DND-41 (cell line): ENCODE measurements at regions not wholly inside any gene's neighbourhood (a gene's known extent, or its start where the extent isn't known, plus 50 kb on each side); places are given as distances from the start of the nearest gene placed in this dataset.

ENCODE experiments used
- ATAC-seq: fragments of 200-7000 bp; cut with Tn5 transposase; 3 replicates; pipeline ENCODE4 v1.9.1; 2021; ENCODE audit warnings: low read depth; ENCODE audit not compliant: insufficient read depth
- DNase-seq: peaks from one replicate; pipeline ENCODE4 v3.0.0-alpha.2; 2020
- H2AFZ ChIP-seq: 2 replicates; pipeline ENCODE4 v1.6.0; 2012; ENCODE audit warnings: low read depth, low read length
- H3K27ac ChIP-seq: 2 replicates; pipeline ENCODE4 v1.5.1; 2012; ENCODE audit warnings: low read length, inconsistent platforms
- H3K27me3 ChIP-seq: fragments of 200-600 bp; sonication (generic); 2 replicates; pipeline ENCODE4 v1.6.0; 2012; ENCODE audit warnings: low read length, mild to moderate bottlenecking, inconsistent platforms; ENCODE audit not compliant: insufficient read depth, poor library complexity
- H3K36me3 ChIP-seq: 2 replicates; pipeline ENCODE4 v1.5.1; 2012; ENCODE audit warnings: low read length, inconsistent platforms; ENCODE audit not compliant: insufficient read depth
- H3K4me1 ChIP-seq: 2 replicates; pipeline ENCODE4 v1.5.1; 2012; ENCODE audit warnings: mild to moderate bottlenecking, low read length; ENCODE audit not compliant: insufficient read depth
- H3K4me2 ChIP-seq: 2 replicates; pipeline ENCODE4 v1.6.0; 2012; ENCODE audit warnings: mild to moderate bottlenecking, moderate library complexity, low read length, inconsistent platforms; ENCODE audit not compliant: insufficient read depth
- H3K4me3 ChIP-seq, 2 experiments: fragments of 200-600 bp in 1 of 2; shearing (Covaris generic) in 1 of 2; 2 replicates each; pipeline ENCODE4 v1.5.1; 2012 to 2016; ENCODE audit warnings: inconsistent platforms in 2 of 2, low read length in 2 of 2, mild to moderate bottlenecking in 2 of 2, low read depth in 1 of 2, moderate library complexity in 1 of 2
- H3K79me2 ChIP-seq: 2 replicates; pipeline ENCODE4 v1.6.0; 2012; ENCODE audit warnings: low read length, inconsistent platforms; ENCODE audit not compliant: insufficient read depth
- H3K9ac ChIP-seq: 2 replicates; pipeline ENCODE4 v1.6.0; 2012; ENCODE audit warnings: low read depth, mild to moderate bottlenecking, inconsistent platforms, low read length, moderate library complexity
- H3K9me3 ChIP-seq: 2 replicates; pipeline ENCODE4 v1.5.1; 2012; ENCODE audit warnings: low read length, moderate library complexity, mild to moderate bottlenecking, inconsistent platforms; ENCODE audit not compliant: insufficient read depth, severe bottlenecking
- H4K20me1 ChIP-seq: 2 replicates; pipeline ENCODE4 v1.6.0; 2012; ENCODE audit warnings: low read length; ENCODE audit not compliant: insufficient read depth
- CTCF ChIP-seq: IDR thresholded peaks from 2 replicates; pipeline ENCODE4 v1.5.1; 2012; ENCODE audit warnings: borderline replicate concordance, low read length, moderate library complexity, mild to moderate bottlenecking; ENCODE audit not compliant: poor library complexity, severe bottlenecking; ENCODE audit errors: extremely low read depth
- EZH2 ChIP-seq: IDR thresholded peaks from 3 replicates; pipeline ENCODE4 v1.6.1; 2012; ENCODE audit warnings: borderline replicate concordance, low read depth, mild to moderate bottlenecking, moderate library complexity, low read length, inconsistent platforms; ENCODE audit not compliant: severe bottlenecking

- Histone ChIP-seq H3K9me3 (peaks cover 3% of the 10 kb centered on the region), H3K27ac (no peak overlapping the region), H3K4me3 (no peak overlapping the region), H3K79me2 (no peaks in the 10 kb centered on the region), H2AFZ (no peak overlapping the region), H3K4me2 (no peak overlapping the region), H3K27me3 (no peaks in the 10 kb centered on the region), H3K4me1 (peaks cover under 1% of the 10 kb centered on the region; the same call in 1 of the 2 replicates), H3K36me3 (no peaks in the 10 kb centered on the region), H4K20me1 (no peaks in the 10 kb centered on the region), H3K9ac (no peak overlapping the region)
- no peak for DNase-seq
- ATAC-seq = no peak
- TF ChIP-seq CTCF = no peak
- TF ChIP-seq EZH2 = no peak
These were observed 140.9 kb upstream of the TGFBR2 start for GRCh38 chr3:30465454-30465853.

GRCh38 chr3:30467596-30468238 is 138.7 kb upstream of the TGFBR2 start:
- Histone ChIP-seq H3K27ac (no peak overlapping the region), H3K4me3 (no peak overlapping the region), H3K79me2 (no peaks in the 10 kb centered on the region), H3K27me3 (no peaks in the 10 kb centered on the region), H2AFZ (no peak overlapping the region), H3K9me3 (peaks cover 3% of the 10 kb centered on the region), H3K36me3 (no peaks in the 10 kb centered on the region), H3K9ac (no peak overlapping the region), H3K4me2 (no peak overlapping the region), H4K20me1 (no peaks in the 10 kb centered on the region), H3K4me1 (peaks cover 13% of the 10 kb centered on the region)
- ATAC-seq = no peak
- no peak for DNase-seq
- TF ChIP-seq EZH2 (no peak), CTCF (no peak)

DNA sequence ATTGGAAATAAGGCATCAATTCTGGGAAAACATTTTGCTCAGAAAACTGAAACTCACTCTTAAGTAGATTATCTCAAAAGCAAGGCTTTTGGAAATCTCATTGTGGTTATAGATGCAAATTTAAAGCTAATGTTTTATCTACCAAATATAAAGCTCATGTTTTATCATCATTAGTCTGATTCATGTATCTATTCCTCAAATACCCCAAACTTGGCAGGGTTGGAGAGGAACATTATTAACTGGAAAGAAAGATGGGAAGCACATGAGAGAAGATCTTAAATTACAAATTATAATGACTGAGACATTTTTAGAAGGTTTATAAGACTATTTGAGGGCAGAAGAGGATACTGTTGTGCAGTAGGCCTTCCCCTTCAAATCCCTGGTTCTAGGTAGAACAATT is 137.3 kb upstream of the TGFBR2 start:
- H3K27me3 ChIP-seq = no peaks in the 10 kb centered on the region
- H3K9ac ChIP-seq = no peak overlapping the region
- no peak for TF ChIP-seq CTCF
- no peaks in the 10 kb centered on the region for H4K20me1 ChIP-seq
- no peak overlapping the region for H2AFZ ChIP-seq
- no peak overlapping the region for H3K4me3 ChIP-seq
- H3K36me3 ChIP-seq = no peaks in the 10 kb centered on the region
- H3K27ac ChIP-seq = no peak overlapping the region
- no peak overlapping the region for H3K4me2 ChIP-seq
- ATAC-seq (no peak), DNase-seq (no peak)
- H3K4me1 ChIP-seq = peaks cover 13% of the 10 kb centered on the region
- peaks cover 3% of the 10 kb centered on the region for H3K9me3 ChIP-seq
- no peaks in the 10 kb centered on the region for H3K79me2 ChIP-seq

GRCh38 chr3:30470496-30470895 is 135.9 kb upstream of the TGFBR2 start:
- Histone ChIP-seq H3K4me1 (peaks cover 13% of the 10 kb centered on the region), H3K27me3 (no peaks in the 10 kb centered on the region), H3K36me3 (no peaks in the 10 kb centered on the region), H3K4me3 (no peak overlapping the region), H2AFZ (no peak overlapping the region), H3K27ac (no peak overlapping the region), H3K9me3 (peaks cover under 1% of the 10 kb centered on the region), H3K79me2 (no peaks in the 10 kb centered on the region), H3K9ac (no peak overlapping the region), H4K20me1 (no peaks in the 10 kb centered on the region), H3K4me2 (no peak overlapping the region)
- no peak for ATAC-seq
- no peak for DNase-seq
- TF ChIP-seq CTCF = no peak
